Inflammatory macrophage (primary cell): ENCODE measurements at regions not wholly inside any gene's neighbourhood (a gene's known extent, or its start where the extent isn't known, plus 50 kb on each side); places are given as distances from the start of the nearest gene placed in this dataset.

ENCODE experiments used
- DNase-seq, 2 donors: peaks; one replicate each; pipeline ENCODE4 v3.0.0-alpha.2; 2020 to 2022

DNA sequence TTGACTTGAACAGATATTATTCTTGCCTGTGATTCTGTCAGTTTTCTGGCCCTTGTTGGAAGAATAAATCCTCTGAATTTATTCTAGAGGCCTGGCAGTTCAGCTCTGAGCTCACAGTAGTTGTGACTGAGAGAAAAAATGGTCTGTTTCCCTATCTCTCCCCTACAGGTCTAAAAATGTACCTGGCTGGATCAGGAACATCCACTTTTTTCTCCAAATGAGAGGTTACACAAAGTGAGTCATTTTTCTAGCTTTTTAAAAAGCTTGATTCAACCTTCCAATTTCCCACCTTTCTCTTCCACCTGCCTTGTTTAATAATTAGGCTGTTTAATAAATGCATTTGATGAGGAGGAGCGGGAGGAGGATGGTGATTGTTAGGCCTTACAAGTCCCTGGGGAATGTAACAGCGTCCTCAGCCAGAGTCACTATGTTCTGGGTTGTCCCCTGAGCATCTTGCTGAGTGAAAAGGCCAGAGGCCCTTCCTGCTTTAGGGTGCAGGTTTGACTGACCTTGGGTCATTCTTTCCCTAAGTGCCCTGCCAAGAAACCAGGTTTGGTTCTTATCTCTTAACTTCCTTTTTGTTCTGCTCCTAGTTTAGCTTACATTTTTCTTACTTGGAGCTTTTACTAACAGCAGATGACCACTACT lies 91.7 kb upstream of the FUT8 start:
- no peak for DNase-seq

DNA sequence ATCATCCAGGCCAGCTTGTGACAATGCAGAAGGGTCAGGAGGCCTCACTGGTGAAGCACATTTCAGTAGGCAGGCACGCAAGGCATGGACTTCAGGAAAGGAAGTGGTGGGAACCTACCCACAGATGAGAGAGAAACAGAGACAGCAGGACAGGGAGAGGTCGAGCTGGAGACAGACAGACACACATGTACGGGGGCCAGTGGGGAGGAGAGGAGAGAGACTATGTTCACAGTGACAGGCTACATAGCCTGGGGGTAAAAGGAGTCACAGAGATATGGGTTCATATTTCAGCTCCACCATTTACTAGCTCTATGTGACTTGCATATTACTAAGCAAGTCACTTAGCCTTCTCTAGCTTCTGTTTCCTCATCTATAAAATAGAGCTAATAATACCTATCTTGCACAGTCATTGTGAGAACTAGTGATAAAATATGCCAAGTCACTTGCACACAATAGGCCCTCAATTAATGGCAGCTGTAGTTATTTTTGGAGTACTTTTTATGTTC lies 91.1 kb upstream of the FUT8 start:
- DNase-seq, result peak; percentile 19 to 67

DNA sequence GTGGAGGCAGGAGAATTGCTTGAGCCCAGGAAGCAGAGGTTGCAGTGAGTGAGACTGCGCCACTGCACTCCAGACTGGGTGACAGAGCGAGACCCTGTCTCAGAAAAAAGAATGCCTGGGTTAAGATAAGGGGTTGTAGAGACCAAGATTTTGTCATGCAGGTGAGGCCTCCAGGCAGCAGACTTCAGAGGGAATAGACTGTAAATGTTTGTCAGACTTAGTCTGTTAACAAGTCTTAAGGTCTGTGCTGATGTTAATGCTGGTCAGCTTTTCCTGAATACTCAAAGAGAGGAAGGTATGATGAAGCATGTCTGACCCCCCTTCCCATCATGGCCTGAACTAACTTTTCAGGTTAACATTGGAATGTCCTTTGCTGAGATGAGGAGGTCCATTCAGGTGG lies 83.0 kb upstream of the FUT8 start:
- no peak for DNase-seq

DNA sequence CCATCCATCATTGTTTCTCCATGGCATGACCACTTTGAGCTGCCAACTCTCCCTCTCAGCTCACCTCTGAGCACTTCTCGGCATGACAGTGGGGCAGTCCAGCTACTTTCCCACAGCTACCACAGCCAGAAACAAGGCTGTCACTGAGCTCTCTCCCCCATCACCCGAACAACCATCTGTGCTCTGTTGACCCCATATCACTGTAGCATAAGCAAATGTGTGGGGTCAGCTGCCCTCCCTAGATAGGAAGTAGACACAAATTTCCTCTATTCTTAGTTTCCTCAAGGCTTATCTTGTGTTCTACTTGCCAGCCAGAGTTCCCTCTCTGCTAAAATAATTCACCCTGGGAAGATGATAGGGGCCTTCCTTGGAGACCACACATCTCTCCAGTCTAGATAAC lies 82.6 kb upstream of the FUT8 start:
- peak in 1 of 2 donors; percentile 15 for DNase-seq

DNA sequence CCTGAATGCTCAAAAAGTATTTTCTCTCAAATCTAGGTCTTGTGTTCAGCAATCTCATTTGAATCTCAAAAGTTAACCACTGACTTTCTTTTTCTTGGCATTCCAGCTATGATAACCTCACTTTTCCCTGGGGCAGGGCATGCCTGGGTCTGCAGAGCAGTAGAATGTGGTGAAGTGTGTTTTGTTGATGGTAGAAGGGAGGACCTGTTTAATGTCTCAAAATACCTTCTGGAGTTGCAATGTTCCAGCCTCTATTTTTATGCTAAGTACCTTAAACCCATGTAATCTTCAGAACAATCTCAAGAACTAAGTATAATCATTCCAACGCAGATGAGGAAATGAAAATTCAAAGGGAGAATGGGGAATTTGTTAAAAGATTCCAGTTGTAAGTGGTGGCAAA lies 82.1 kb upstream of the FUT8 start:
- no peak for DNase-seq

DNA sequence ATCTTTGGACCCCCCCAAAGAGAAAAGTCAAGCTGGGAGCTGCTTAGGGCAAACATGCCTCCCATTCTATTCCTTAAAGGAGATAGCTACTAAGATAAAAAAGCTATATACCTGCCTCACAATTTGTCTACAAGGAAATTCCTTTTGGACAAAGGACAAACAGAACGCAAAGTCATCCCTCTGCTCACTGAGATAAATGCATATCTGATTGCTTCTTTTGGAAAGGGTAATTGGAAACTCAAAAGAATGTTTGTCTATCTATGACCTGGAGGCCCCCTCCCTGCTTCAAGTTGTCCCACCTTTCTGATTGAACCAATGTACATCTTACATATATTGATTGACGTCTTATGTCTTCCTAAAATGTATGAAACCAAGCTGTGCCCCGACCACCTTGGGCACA lies 80.9 kb upstream of the FUT8 start:
- DNase-seq, result no peak

DNA sequence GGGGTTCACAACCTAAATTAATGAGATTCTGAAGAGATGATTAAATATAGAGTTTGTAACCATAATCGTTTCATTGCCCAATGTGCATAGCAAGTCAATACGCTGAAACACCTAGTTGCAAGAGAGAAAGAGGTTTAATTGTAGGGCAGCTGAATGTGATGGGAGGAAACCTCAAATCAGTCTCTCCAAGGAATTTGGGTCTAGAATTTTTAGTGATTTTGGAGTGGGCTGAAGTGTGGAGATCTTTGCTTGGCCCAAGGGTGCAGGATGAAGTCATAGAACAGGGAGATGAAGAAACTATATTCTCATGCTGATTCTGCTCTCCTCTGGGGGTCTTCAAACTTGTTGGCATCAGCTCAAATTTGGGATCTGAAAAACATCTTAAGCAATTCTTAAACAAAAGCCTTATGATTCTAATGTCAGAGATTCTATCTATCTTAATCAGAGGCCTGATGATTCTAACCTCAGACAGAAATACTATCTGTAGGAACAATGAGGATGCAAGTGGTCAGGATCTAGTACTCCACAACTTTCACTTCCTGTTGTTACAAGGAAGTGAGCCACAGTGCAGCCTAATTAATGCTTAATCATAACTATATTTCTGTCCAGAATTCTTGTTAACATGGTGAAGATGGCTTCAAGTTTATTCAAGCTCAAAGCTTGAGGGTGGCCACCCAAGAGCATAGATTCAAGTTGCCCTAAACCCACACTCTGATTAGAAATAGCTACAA lies 80.2 kb upstream of the FUT8 start:
- DNase-seq, result peak; percentile 78 to 82

DNA sequence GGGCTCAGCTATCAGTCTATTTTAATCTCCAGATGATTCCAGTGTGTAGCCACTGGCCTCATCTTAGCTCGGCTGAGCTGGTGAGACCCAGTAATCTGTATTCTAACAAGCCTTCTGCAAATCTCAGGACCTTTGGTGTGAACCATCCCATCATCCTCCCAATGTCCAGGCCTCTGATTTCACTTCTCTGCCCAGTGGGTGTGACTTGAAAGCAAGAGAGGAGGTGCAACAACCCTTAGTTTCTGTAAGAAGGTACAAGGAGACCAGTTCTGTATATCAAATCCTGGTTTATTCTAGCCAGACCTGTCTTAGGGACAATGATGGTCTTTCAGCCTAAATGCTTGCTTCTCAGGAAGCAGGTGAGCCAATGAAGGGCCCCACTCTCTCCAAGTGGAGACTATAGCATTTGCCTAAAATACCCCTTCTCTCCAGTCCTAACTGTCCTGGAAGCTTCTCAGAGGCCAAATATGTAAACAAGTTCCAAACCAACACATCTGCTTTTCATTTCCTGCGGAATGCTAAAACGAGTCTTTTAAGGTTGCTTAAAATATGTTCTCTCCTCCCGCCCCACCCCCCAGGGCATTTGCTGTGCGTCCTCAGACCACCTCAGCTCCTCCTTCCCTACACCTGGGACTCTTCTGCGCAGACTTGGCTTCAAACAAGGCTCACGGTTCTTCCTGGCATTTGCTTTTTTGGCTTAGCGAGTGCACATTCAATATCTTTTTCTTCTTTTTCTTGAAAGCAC lies 78.4 kb upstream of the FUT8 start:
- DNase-seq, result no peak

DNA sequence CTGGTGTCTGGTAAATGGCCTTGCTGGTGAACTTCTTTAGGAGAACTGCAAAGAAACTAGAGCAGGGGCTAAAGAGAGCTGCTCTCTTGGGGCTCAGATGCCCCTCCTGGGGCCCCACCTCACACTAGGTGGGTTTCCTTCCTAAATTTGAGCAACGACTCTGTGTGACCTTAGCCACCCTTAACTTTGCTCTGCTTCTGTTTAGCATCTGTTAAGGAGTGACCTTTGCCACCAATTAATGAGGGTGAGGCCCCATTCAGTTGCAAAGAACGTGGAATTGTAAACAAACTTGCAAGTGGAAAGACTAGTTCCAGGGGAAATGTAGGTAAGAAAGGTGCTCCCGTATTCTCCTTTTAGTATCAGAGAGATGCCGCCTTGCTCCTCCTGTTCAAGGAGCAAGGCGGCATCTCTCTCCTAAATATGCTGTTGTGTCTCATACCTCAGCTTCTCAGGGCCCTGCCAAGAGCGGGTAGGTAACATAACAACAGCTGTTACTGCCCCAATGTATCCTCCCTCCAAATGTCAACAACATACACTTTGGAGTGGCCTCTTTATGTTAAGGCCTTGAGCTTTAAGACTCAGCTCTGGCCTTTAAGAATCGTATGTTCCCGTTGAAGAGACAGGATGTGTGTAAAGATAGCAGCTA lies 77.6 kb upstream of the FUT8 start:
- DNase-seq, result no peak

DNA sequence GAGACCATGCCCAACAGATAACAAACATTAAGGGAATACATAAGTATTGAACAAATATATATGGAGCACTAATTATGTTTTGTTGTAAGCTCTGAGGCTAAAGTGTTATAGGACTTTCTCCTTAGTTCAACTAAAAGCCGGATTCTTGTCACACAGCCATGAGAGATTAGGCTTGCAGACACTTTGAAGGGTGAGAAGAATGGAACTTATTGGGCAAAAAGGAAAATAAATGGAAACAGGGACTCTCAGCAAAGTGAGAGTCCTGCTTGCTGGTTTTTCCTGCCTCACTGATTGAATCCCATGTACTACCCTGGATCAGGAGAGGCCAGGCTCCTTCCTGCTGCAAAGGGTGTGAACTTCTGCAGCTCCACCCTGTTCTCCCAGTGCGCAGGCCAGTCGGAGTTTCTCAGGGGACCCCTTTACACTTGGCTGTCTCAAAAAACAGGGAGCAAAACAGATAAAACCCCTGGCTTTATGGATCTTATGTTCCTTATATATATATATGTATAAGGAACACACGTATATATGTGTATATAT lies 77.1 kb upstream of the FUT8 start:
- DNase-seq, result no peak

DNA sequence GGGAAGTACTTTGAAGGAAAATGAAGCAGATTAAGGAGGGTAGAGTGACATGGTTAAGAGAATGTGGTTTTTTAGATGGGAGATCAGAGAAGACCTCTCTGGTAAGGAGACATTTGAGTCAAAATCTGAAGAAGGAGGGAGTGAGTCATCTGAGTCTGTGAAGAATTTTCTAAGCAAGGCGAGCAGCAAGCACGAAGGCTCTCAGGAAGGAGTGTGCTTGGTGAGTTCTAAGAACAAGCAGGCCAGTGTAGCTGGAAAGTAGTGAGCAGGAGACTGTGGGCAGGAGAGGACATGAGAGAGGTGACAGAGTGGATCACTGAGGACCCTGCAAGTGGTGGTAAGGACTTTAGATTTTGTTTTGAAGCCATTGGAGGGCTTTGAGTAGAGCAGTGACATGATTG lies 76.3 kb upstream of the FUT8 start:
- DNase-seq, result no peak

DNA sequence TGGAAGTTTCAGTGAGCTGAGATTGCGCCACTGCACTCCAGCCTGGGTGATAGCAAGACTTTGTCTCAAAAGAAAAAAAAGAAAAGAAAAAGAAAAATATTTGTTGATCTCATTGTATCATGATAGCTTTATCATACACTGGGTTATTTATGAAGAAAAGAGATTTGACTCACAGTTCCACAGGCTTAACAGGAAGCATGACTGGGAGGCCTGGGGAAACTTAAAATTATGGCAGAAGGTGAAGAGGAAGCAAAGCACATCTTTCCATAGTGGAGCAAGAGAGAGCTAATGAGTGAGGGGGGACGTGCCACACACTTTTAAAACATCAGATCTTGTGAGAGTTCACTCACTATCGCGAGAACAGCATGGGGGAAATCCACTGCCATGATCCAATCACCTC lies 72.7 kb upstream of the FUT8 start:
- no peak for DNase-seq

DNA sequence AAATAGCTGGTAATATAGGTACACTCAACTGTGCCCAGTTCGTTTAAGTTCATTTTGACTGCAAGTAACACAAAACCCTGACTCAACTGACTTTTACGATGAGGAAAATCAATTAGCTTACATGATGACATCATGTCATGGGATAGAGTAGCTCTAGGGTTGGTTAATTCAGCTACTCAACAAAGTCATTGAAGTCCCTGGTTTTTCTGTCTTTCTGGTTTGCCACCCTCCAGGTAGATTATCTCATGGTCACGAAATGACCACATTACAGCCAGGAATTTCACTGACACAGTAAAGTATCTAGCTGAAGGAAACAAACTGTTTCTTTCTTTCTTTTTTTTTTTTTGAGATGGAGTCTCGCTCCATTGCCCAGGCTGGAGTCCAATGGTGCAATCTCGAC lies 68.5 kb upstream of the FUT8 start:
- DNase-seq, result no peak

DNA sequence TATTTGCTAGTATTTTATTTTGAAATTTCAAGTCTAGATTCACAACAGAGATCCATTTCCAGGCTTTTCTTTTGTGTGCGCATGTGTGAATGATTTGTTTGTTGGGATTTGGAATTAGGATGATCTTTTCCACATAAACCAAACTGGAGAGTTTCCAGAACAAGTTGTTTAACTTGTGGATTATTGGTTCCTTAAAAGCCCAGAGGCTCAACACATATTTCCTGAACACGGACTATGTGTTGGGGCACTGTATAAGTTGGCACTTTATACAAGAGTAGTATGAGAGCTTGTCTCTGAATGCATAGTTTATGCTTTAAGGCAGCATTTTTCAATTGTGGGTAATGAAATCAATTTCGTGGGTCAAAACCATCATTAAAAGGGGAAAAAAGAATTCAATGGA lies 67.3 kb upstream of the FUT8 start:
- no peak for DNase-seq

DNA sequence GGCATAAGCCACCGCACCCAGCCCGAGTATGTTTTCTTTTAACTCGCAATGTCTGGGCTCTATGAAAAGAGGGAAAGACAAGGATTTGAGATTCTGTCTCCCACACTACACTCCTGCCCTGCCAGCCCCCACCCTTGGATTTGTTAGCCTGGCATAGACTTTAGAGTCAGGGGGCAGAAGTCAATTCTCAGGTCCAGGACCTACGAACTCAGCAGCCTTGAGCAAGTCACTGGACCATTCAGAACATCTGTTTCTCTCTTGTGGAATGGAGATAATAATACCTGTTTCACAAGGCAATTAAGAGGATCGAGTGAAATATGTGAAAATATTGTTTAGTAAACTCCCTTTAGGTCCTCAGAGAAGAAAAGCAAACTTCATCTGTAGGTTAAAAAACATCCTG lies 66.1 kb upstream of the FUT8 start:
- no peak for DNase-seq

DNA sequence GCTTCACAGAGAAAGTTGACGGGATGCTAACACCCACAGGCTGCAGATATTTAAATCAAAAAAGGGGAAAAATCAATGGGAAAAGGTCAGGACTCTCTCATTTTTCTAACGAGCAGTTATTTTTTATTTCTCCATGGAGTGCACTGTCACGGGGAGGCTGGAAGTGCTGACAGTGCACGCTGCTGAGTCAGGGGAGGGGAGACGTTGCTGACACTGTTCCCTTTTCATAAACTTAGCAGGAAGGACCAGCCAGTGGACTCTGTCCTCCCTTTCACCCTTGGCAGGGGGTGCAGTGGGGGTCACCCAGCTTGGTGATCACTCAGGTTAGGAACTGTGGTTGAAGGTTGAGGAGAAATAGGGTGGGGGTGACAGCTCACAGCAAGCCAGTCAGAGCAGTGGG lies 65.6 kb upstream of the FUT8 start:
- DNase-seq, result peak; percentile 64 to 71

DNA sequence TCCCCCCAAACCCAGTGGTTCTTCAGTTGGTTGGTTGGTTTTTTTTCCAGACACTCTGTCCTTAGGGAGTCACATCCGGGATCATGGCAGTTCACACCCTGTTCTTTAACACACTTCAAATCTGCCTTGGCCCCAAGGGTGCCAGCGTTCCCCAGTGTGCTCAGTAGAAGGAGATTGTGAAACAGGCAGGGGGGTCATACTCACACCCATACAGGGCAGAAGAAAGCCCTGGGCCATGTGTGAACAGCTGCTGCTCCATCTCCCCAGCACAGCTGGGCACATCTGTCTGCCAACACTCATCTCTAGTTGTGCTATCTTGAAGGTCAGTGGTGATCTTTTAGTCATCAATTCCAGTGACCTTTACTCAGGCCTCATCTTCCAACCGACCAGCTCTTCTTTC lies 64.4 kb upstream of the FUT8 start:
- no peak for DNase-seq

DNA sequence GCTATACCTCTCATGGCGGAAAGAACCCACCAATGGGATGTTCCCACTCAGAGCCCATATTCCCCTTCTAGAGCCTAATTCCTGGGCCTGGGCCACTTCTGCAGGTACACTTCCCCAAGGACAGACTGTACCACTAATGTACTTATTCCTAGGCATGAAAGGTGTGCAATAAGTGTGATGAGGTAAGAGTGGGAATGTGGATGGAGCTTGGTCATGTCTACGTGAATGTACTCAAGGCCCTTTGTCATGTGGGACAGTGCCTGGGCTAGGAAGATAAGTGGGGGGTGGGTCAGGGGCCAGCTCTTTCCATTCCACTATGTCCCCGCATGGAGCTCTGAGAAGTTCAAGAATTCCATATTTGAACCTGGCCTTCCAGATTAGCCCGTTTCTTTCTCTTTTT lies 63.4 kb upstream of the FUT8 start:
- DNase-seq, result no peak

DNA sequence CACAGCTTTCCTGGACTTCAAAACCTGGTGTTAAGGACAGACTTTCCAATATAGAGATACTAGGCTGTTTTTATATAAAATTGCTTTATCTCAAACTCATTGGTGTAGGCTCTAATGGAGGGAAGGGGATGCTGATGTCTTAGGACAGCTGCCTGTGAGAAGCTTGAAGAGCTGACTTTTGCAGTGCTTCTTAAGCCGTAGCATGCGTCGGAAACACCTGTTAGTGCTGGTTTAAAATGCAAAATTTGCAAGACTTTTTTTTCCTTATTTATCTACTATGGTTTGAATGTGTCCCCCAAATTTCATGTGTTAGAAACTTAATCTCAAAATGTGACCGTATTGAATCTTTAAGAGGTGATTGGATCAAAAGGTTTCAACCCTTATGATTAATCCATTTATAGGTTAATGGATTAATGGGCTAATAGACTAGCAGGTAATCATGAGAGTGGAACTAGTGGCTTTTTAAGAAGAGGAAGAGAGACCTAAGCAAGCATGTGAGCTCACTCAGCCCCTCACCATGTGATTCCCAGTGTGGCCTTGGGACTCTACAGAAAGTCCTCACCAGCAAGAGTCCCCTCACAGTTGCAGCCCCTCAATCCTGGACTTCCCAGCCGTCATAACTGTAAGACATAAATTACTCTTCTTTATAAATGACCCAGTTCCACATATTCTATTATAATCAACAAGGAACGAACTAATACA lies 60.9 kb upstream of the FUT8 start:
- DNase-seq, result no peak

DNA sequence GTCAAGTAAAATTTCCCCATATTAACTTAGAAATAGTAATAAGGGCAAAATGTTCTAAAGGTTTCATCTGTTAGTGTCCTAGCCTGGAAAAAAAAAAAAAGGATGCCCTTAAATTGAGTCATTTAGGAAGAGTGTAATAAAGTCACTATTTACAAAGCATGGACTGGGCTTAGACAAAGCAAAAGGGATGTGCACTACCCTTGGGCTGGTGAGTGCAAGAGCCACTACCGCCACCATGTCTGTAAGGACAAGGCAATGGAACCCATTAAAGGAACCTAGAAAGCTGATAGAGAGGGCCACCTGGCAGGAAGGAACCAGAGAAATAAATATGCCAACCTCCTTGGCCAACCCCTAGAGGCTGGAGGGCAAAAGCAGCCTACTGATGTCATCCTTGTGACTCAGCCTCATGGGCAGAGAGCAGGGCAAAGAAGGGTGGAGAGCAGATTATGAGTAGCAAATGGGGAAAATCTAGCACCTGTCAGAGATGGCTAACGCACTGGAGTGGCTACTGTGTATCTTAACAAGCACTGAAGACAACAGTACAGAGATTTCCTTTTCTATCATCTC lies 59.5 kb upstream of the FUT8 start:
- peak; percentile 15 to 17 for DNase-seq

DNA sequence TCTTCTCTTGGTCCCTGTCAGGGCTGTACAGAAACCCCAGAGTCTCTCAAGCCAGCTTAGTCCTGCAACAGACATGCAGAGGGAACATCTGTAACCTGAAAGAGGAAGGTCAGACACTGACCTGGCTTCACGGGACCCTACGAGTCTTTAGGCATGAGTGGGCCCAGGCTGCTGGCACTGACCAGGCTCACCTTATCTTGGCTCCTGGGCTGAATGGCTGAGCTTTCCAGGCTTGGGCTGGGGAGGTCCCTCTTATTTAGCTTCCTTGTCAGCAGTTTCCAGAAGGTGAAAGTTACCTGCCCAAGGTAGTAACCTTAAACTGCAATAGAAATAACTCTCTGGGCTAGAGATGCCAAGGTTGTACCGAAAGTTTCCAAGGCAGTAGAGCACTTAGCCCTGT lies 58.4 kb upstream of the FUT8 start:
- DNase-seq, result no peak

DNA sequence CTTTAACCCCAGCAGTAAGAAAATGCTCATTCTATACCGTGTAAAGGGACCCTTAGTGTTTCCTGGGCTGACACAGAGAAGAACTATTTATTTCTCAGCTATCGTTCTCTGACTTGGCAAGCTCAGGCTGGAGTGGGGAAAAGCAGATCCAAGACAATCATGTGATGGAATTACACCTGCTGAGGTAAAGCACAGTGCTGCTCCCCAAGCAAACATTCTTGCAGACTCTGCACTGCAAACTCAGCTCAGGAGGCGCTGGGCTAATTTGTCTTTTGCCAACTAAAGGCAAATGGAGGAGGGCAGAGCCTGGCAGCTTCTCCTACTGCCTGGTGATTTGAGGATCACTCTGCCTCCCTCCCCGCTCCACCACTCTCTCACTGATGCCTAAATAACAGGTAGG lies 57.8 kb upstream of the FUT8 start:
- DNase-seq, result no peak
